SK-N-MC (cell line): ENCODE measurements at regions not wholly inside any gene's neighbourhood (a gene's known extent, or its start where the extent isn't known, plus 50 kb on each side); places are given as distances from the start of the nearest gene placed in this dataset.

Experiments used
- EZH2 ChIP-seq: fragments of 200-600 bp; sonication (generic); IDR thresholded peaks from one replicate; pipeline ENCODE4 v1.6.1; 2017; ENCODE audit warnings: antibody characterized with exemption
- FOXP2 ChIP-seq: optimal IDR thresholded peaks from 2 replicates; pipeline ENCODE3; 2011; ENCODE audit warnings: mild to moderate bottlenecking, moderate library complexity; ENCODE audit not compliant: insufficient read depth; ENCODE audit errors: extremely low read length, control extremely low read depth
- POLR2AphosphoS5 ChIP-seq: IDR thresholded peaks from 2 replicates; pipeline ENCODE4 v1.6.1; 2012; ENCODE audit warnings: mild to moderate bottlenecking, low read depth, low read length, borderline replicate concordance

DNA sequence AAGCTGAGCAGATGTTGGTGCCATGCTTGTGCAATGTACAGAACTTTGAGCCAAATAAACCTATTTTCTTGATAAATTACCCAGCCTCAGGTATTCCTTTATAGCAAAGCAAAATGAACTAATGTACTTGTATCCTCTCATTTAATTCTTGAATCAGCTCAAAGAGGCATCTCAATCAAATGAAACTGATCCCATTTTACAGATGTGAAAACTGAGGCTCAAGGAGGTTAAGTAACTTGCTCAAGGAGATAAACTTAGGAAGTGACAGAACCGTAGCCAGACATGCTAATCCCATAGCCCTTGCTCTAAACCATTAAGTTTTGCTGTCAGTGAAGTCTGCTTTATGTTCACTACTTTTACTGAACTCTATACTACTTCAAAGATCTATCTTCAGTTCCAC lies 467.0 kb upstream of the UBE2E3 start:
- no peak for TF ChIP-seq EZH2
- TF ChIP-seq POLR2AphosphoS5 = no peak
- no peak for TF ChIP-seq FOXP2
